Uterus (tissue), 3 donors: ENCODE measurements at regions not wholly inside any gene's neighbourhood (a gene's known extent, or its start where the extent isn't known, plus 50 kb on each side); places are given as distances from the start of the nearest gene placed in this dataset.
A peak's percentile ranks its signal among the peaks of the same experiment; 100 is the strongest.

Source experiments
- DNase-seq, 2 donors: peaks; one replicate each; pipeline ENCODE4 v3.0.0-alpha.2; 2019 to 2020
- H3K27ac ChIP-seq, 2 donors: fragments of 200-600 bp; sonication (generic); 1 replicate in 1 of 2; 2 replicates in 1 of 2; pipeline ENCODE4 v1.5.1; 2016 to 2018
- H3K27me3 ChIP-seq, 2 donors: fragments of 200-600 bp; sonication (generic); one replicate each; pipeline ENCODE4 v1.5.1; 2018 to 2019; ENCODE audit warnings: control low read depth in 1 of 2
- H3K36me3 ChIP-seq, 2 donors: fragments of 200-600 bp; sonication (generic); one replicate each; pipeline ENCODE4 v1.5.1; 2019; ENCODE audit warnings: control low read depth in 1 of 2
- H3K4me1 ChIP-seq, 2 donors: fragments of 200-600 bp; sonication (generic); one replicate each; pipeline ENCODE4 v1.5.1; 2018 to 2019; ENCODE audit warnings: control low read depth in 1 of 2
- H3K4me3 ChIP-seq, 2 donors: fragments of 200-600 bp; sonication (generic); 1 replicate in 1 of 2; 2 replicates in 1 of 2; pipeline ENCODE4 v1.5.1; 2018 to 2019; ENCODE audit warnings: mild to moderate bottlenecking in 1 of 2
- H3K9me3 ChIP-seq, 2 donors: fragments of 200-600 bp; sonication (generic); one replicate each; pipeline ENCODE4 v1.5.1; 2019; ENCODE audit warnings: control low read depth in 1 of 2
- CTCF ChIP-seq, 4 experiments: fragments of 200-600 bp in 2 of 4; fragments of 450-650 bp in 2 of 4; sonication (generic) in 2 of 4; IDR thresholded peaks; one replicate each; pipeline ENCODE4 v1.5.1; 2016 to 2019; ENCODE audit warnings: antibody characterized with exemption in 4 of 4, mild to moderate bottlenecking in 2 of 4, moderate library complexity in 1 of 4
- POLR2A ChIP-seq, 2 donors: fragments of 450-650 bp; IDR thresholded peaks; one replicate each; pipeline ENCODE4 v1.6.1; 2016; ENCODE audit warnings: antibody characterized with exemption in 2 of 2, mild to moderate bottlenecking in 1 of 2, moderate library complexity in 1 of 2
- intact Hi-C: fragments of 100-400 bp; cut with DNase I; formaldehyde crosslinking; loops from one replicate; pipeline ENCODE4 v1.15.1; 2023; ENCODE audit warnings: low total_unique reads
- donor health status: DM: yes; HTN: yes; CAD: no.

- Histone ChIP-seq H3K36me3 (no peaks in the 10 kb centered on the region), H3K4me3 (no peak overlapping the region), H3K27me3 (no peaks in the 10 kb centered on the region), H3K4me1 (peaks cover 0 to 14% of the 10 kb centered on the region in 2 donors), H3K9me3 (no peaks in the 10 kb centered on the region), H3K27ac (no peak overlapping the region)
- intact Hi-C loops, result no loop called here
- TF ChIP-seq CTCF (IDR thresholded peaks at IDR 0.05) (no peak), POLR2A (IDR thresholded peaks at IDR 0.05) (no peak)
- DNase-seq, result no peak
These were observed 53.6 kb upstream of the ELN start for GRCh38 chr7:73974101-73974947.

- peaks cover 0 to 14% of the 10 kb centered on the region in 2 donors for H3K4me1 ChIP-seq
- no peaks in the 10 kb centered on the region for H3K27me3 ChIP-seq
- H3K9me3 ChIP-seq, result no peaks in the 10 kb centered on the region
- TF ChIP-seq POLR2A (IDR thresholded peaks at IDR 0.05) (no peak), CTCF (IDR thresholded peaks at IDR 0.05) (no peak)
- intact Hi-C loops, result no loop called here
- DNase-seq, result no peak
- no peaks in the 10 kb centered on the region for H3K36me3 ChIP-seq
- no peak overlapping the region for H3K4me3 ChIP-seq
- peak overlapping the region in 1 of 2 donors; percentile 6 for H3K27ac ChIP-seq
These were observed 52.7 kb upstream of the ELN start for GRCh38 chr7:73974948-73975926.

- TF ChIP-seq CTCF (IDR thresholded peaks at IDR 0.05) (no peak), POLR2A (IDR thresholded peaks at IDR 0.05) (no peak)
- Histone ChIP-seq H3K4me1 (peaks cover 0 to 14% of the 10 kb centered on the region in 2 donors), H3K27ac (no peak overlapping the region), H3K4me3 (no peak overlapping the region), H3K36me3 (no peaks in the 10 kb centered on the region), H3K9me3 (no peaks in the 10 kb centered on the region), H3K27me3 (no peaks in the 10 kb centered on the region)
- DNase-seq, result peak in 1 of 2 donors; percentile 34
- intact Hi-C loops, result no loop called here
These were observed 51.0 kb upstream of the ELN start for GRCh38 chr7:73976761-73977618.

GRCh38 chr7:73977619-73978618, 50.1 kb upstream of the ELN start:
- H3K9me3 ChIP-seq, result no peaks in the 10 kb centered on the region
- no peak for TF ChIP-seq POLR2A (IDR thresholded peaks at IDR 0.05)
- TF ChIP-seq CTCF (IDR thresholded peaks at IDR 0.05), result no peak
- no peaks in the 10 kb centered on the region for H3K27me3 ChIP-seq
- intact Hi-C loops, result no loop called here
- peak in 1 of 2 donors; percentile 53 for DNase-seq
- peak overlapping the region; percentile 42 to 68 for H3K27ac ChIP-seq
- H3K36me3 ChIP-seq, result no peaks in the 10 kb centered on the region
- no peak overlapping the region for H3K4me3 ChIP-seq
- peaks cover 0 to 14% of the 10 kb centered on the region in 2 donors for H3K4me1 ChIP-seq
